ENCODE measurements at regions not wholly inside any gene's neighbourhood (a gene's known extent, or its start where the extent isn't known, plus 50 kb on each side); places are given as distances from the start of the nearest gene placed in this dataset.
A peak's percentile ranks its signal among the peaks of the same experiment; 100 is the strongest.
"Not testable (repeated sequence)": the region's sequence is repeated elsewhere in the genome, so short reads cannot be mapped to it uniquely, and the experiment has no call there.

GRCh38 chr2:8608411-8608954 is 73.4 kb upstream of the ID2 start:
- DNase-seq (ENCODE audit: extremely low spot score, unreplicated experiment): no peak
- Mint-ChIP-seq H3K36me3 (no peaks in the 10 kb centered on the region), H3K4me3 (no peak overlapping the region), H3K4me1 (ENCODE audit: unreplicated experiment) (peaks cover 49% of the 10 kb centered on the region), H3K9me3 (peaks cover 17% of the 10 kb centered on the region), H3K27ac (no peak overlapping the region), H3K27me3 (no peaks in the 10 kb centered on the region)
- TF ChIP-seq CTCF (conservative IDR thresholded peaks at IDR 0.05): no peak

GRCh38 chr2:8609357-8609811 is 72.5 kb upstream of the ID2 start:
- Mint-ChIP-seq H3K27me3 (no peaks in the 10 kb centered on the region), H3K9me3 (peaks cover 17% of the 10 kb centered on the region), H3K36me3 (no peaks in the 10 kb centered on the region), H3K4me1 (ENCODE audit: unreplicated experiment) (peaks cover 49% of the 10 kb centered on the region), H3K4me3 (no peak overlapping the region), H3K27ac (peak overlapping the region; percentile 11)
- no peak for DNase-seq (ENCODE audit: extremely low spot score, unreplicated experiment)
- no peak for TF ChIP-seq CTCF (conservative IDR thresholded peaks at IDR 0.05)

- H3K36me3 Mint-ChIP-seq; H3K4me3 Mint-ChIP-seq; DNase-seq (ENCODE audit: extremely low spot score, unreplicated experiment); H3K27ac Mint-ChIP-seq; H3K27me3 Mint-ChIP-seq: not testable (repeated sequence)
- peaks cover 44% of the 10 kb centered on the region for H3K4me1 Mint-ChIP-seq (ENCODE audit: unreplicated experiment)
- peaks cover 17% of the 10 kb centered on the region for H3K9me3 Mint-ChIP-seq
Observed at GRCh38 chr2:8610775-8611174, 71.1 kb upstream of the ID2 start.

- Mint-ChIP-seq H3K4me1 (ENCODE audit: unreplicated experiment) (peaks cover 40% of the 10 kb centered on the region), H3K27me3 (no peaks in the 10 kb centered on the region), H3K9me3 (peaks cover 17% of the 10 kb centered on the region), H3K4me3 (no peak overlapping the region), H3K27ac (no peak overlapping the region), H3K36me3 (no peaks in the 10 kb centered on the region)
- no peak for DNase-seq (ENCODE audit: extremely low spot score, unreplicated experiment)
- TF ChIP-seq CTCF (conservative IDR thresholded peaks at IDR 0.05): no peak
Observed at GRCh38 chr2:8611246-8611645, 70.6 kb upstream of the ID2 start.

- peaks cover 17% of the 10 kb centered on the region for H3K9me3 Mint-ChIP-seq
- no peaks in the 10 kb centered on the region for H3K36me3 Mint-ChIP-seq
- no peak for DNase-seq (ENCODE audit: extremely low spot score, unreplicated experiment)
- H3K4me3 Mint-ChIP-seq: no peak overlapping the region
- no peak for TF ChIP-seq CTCF (conservative IDR thresholded peaks at IDR 0.05)
- H3K27me3 Mint-ChIP-seq: no peaks in the 10 kb centered on the region
- no peak overlapping the region for H3K27ac Mint-ChIP-seq
- peaks cover 39% of the 10 kb centered on the region for H3K4me1 Mint-ChIP-seq (ENCODE audit: unreplicated experiment)
Observed at GRCh38 chr2:8611700-8612099, 70.2 kb upstream of the ID2 start.

GRCh38 chr2:8612734-8613179 is 69.1 kb upstream of the ID2 start:
- H3K36me3 Mint-ChIP-seq: no peaks in the 10 kb centered on the region
- H3K4me1 Mint-ChIP-seq (ENCODE audit: unreplicated experiment): peaks cover 29% of the 10 kb centered on the region
- no peak for DNase-seq (ENCODE audit: extremely low spot score, unreplicated experiment)
- no peak for TF ChIP-seq CTCF (conservative IDR thresholded peaks at IDR 0.05)
- H3K9me3 Mint-ChIP-seq: peaks cover 13% of the 10 kb centered on the region
- peak overlapping the region; percentile 38 for H3K27ac Mint-ChIP-seq
- no peaks in the 10 kb centered on the region for H3K27me3 Mint-ChIP-seq
- no peak overlapping the region for H3K4me3 Mint-ChIP-seq

GRCh38 chr2:8613207-8613999 is 68.5 kb upstream of the ID2 start:
- H3K4me3 Mint-ChIP-seq; DNase-seq (ENCODE audit: extremely low spot score, unreplicated experiment); H3K36me3 Mint-ChIP-seq; H3K27me3 Mint-ChIP-seq: not testable (repeated sequence)
- Mint-ChIP-seq H3K9me3 (peaks cover 11% of the 10 kb centered on the region), H3K4me1 (ENCODE audit: unreplicated experiment) (peaks cover 27% of the 10 kb centered on the region), H3K27ac (peak overlapping the region; percentile 38)

All from type B pancreatic cell (in vitro differentiated cells).